H1 (cell line): ENCODE measurements at regions not wholly inside any gene's neighbourhood (a gene's known extent, or its start where the extent isn't known, plus 50 kb on each side); places are given as distances from the start of the nearest gene placed in this dataset.

ENCODE experiments used
- CTCF ChIA-PET: fragments of 300-600 bp; sonication (Branson Sonifier 250); formaldehyde crosslinking; loops from one replicate; lab custom pipeline; 2021; ENCODE audit not compliant: partially characterized antibody; lab: Charles Lee
- POLR2A ChIA-PET: fragments of 300-600 bp; sonication (Branson Sonifier 250); formaldehyde crosslinking; loops from one replicate; lab custom pipeline; 2021; ENCODE audit warnings: inconsistent platforms; ENCODE audit not compliant: partially characterized antibody; lab: Charles Lee
- DNase-seq, 2 experiments: peaks; one replicate each; pipeline versions ENCODE4 v3.0.0 to v3.0.0-alpha.2; 2010 to 2022; ENCODE audit warnings: low spot score in 2 of 2, low read depth in 1 of 2, mixed read lengths in 1 of 2
- FAIRE-seq: peaks from 2 replicates; lab custom pipeline; 2011; peaks lifted over from hg19 to GRCh38; lab: Jason Lieb, UNC
- H2AFZ ChIP-seq: 2 replicates; pipeline ENCODE4 v1.8.1; 2012; ENCODE audit warnings: low read length, inconsistent platforms
- H2AK5ac ChIP-seq: 2 replicates; pipeline ENCODE4 v1.6.1; 2013; ENCODE audit warnings: low read depth, low read length
- H2BK120ac ChIP-seq: replicated peaks from 2 replicates; pipeline ENCODE3; 2013; ENCODE audit warnings: low read depth, low read length, inconsistent platforms
- H2BK12ac ChIP-seq: 2 replicates; pipeline ENCODE4 v1.6.1; 2013; ENCODE audit warnings: low read depth, low read length
- H2BK15ac ChIP-seq: 2 replicates; pipeline ENCODE4 v1.6.1; 2013; ENCODE audit warnings: low read length
- H2BK20ac ChIP-seq: 2 replicates; pipeline ENCODE4 v1.6.1; 2013; ENCODE audit warnings: low read length
- H2BK5ac ChIP-seq: 2 replicates; pipeline ENCODE4 v1.6.1; 2013; ENCODE audit warnings: low read depth, low read length
- H3K14ac ChIP-seq: 2 replicates; pipeline ENCODE4 v1.6.1; 2013; ENCODE audit warnings: inconsistent platforms; ENCODE audit not compliant: insufficient read length
- H3K18ac ChIP-seq: 2 replicates; pipeline ENCODE4 v1.6.1; 2013; ENCODE audit warnings: low read length; ENCODE audit errors: extremely low read depth
- H3K23ac ChIP-seq: 2 replicates; pipeline ENCODE4 v1.6.1; 2013; ENCODE audit warnings: inconsistent platforms; ENCODE audit not compliant: insufficient read length
- H3K23me2 ChIP-seq: 2 replicates; pipeline ENCODE4 v1.6.1; 2013; ENCODE audit warnings: low read depth, low read length
- H3K27ac ChIP-seq: 2 replicates; pipeline ENCODE4 v1.6.1; 2011; ENCODE audit warnings: low read depth, low read length, inconsistent platforms
- H3K27me3 ChIP-seq, 4 experiments: replicated peaks in 1 of 4; 1 replicate in 1 of 4; 2 replicates in 3 of 4; pipeline versions ENCODE4 v1.6.1 to v1.8.1; 2011 to 2013; ENCODE audit warnings: low read length in 3 of 4, mild to moderate bottlenecking in 3 of 4, inconsistent platforms in 2 of 4, mixed read lengths in 2 of 4, moderate library complexity in 1 of 4; ENCODE audit not compliant: control insufficient read depth in 3 of 4, insufficient read depth in 3 of 4; ENCODE audit errors: extremely low read depth in 1 of 4
- H3K36me3 ChIP-seq, 4 experiments: 2 replicates each; pipeline versions ENCODE4 v1.6.1 to v1.8.1; 2011 to 2013; ENCODE audit warnings: mild to moderate bottlenecking in 4 of 4, low read length in 3 of 4, moderate library complexity in 2 of 4, control low read depth in 1 of 4, inconsistent platforms in 1 of 4; ENCODE audit not compliant: insufficient read depth in 4 of 4, control insufficient read depth in 2 of 4
- H3K4ac ChIP-seq: replicated peaks from 2 replicates; pipeline ENCODE3; 2013; ENCODE audit warnings: low read length, low read depth, mixed read lengths, inconsistent platforms; ENCODE audit not compliant: insufficient read length
- H3K4me1 ChIP-seq, 4 experiments: replicated peaks in 1 of 4; 1 replicate in 1 of 4; 2 replicates in 3 of 4; pipeline versions ENCODE4 v1.6.1 to v1.8.1; 2011 to 2013; ENCODE audit warnings: low read length in 3 of 4, inconsistent platforms in 2 of 4, mixed read lengths in 1 of 4; ENCODE audit not compliant: insufficient read depth in 4 of 4, control insufficient read depth in 3 of 4
- H3K4me2 ChIP-seq, 2 experiments: 2 replicates each; pipeline versions ENCODE4 v1.6.1 to v1.8.1; 2011 to 2013; ENCODE audit warnings: low read depth in 2 of 2, low read length in 2 of 2, control low read depth in 1 of 2, inconsistent platforms in 1 of 2, mild to moderate bottlenecking in 1 of 2; ENCODE audit not compliant: insufficient read depth in 1 of 2
- H3K4me3 ChIP-seq, 4 experiments: fragments of 200-600, 300-600 bp in 1 of 4; sonication (generic), shearing (Covaris generic), sonication (Bioruptor Twin) in 1 of 4; 2 replicates each; pipeline versions ENCODE4 v1.5.1 to v1.8.1; 2011 to 2016; ENCODE audit warnings: low read length in 4 of 4, low read depth in 3 of 4, control low read depth in 2 of 4, inconsistent platforms in 2 of 4, mild to moderate bottlenecking in 2 of 4, mixed read lengths in 1 of 4, moderate library complexity in 1 of 4; ENCODE audit not compliant: insufficient read depth in 2 of 4; ENCODE audit errors: extremely low read depth in 1 of 4
- H3K56ac ChIP-seq: replicated peaks from 2 replicates; pipeline ENCODE3; 2013; ENCODE audit warnings: low read depth, mild to moderate bottlenecking, mixed read lengths, low read length, inconsistent platforms; ENCODE audit not compliant: insufficient read length
- H3K79me1 ChIP-seq: 2 replicates; pipeline ENCODE4 v1.6.1; 2013; ENCODE audit warnings: low read depth, low read length, control low read depth
- H3K79me2 ChIP-seq, 2 experiments: 2 replicates each; pipeline versions ENCODE4 v1.6.1 to v1.8.1; 2012 to 2013; ENCODE audit warnings: low read length in 2 of 2, mild to moderate bottlenecking in 2 of 2, inconsistent platforms in 1 of 2; ENCODE audit not compliant: insufficient read depth in 2 of 2, control insufficient read depth in 1 of 2
- H3K9ac ChIP-seq, 4 experiments: replicated peaks in 1 of 4; 1 replicate in 1 of 4; 2 replicates in 3 of 4; pipeline versions ENCODE4 v1.6.1 to v1.8.1; 2011 to 2013; ENCODE audit warnings: low read depth in 3 of 4, low read length in 3 of 4, control low read depth in 2 of 4, mild to moderate bottlenecking in 2 of 4, moderate library complexity in 2 of 4, inconsistent platforms in 1 of 4; ENCODE audit errors: extremely low read depth in 1 of 4
- H3K9me3 ChIP-seq, 2 experiments: 2 replicates each; pipeline versions ENCODE4 v1.6.1 to v1.8.1; 2012 to 2013; ENCODE audit warnings: mild to moderate bottlenecking in 2 of 2, moderate library complexity in 2 of 2, control low read depth in 1 of 2, inconsistent platforms in 1 of 2, low read depth in 1 of 2, low read length in 1 of 2, mixed read lengths in 1 of 2; ENCODE audit not compliant: insufficient read depth in 2 of 2
- H4K20me1 ChIP-seq, 2 experiments: replicated peaks in 1 of 2; 2 replicates each; pipeline versions ENCODE3 to v1.8.1; 2011 to 2013; ENCODE audit warnings: inconsistent platforms in 2 of 2, low read length in 2 of 2, mild to moderate bottlenecking in 1 of 2; ENCODE audit not compliant: insufficient read depth in 2 of 2, control insufficient read depth in 1 of 2
- H4K5ac ChIP-seq: 2 replicates; pipeline ENCODE4 v1.6.1; 2013; ENCODE audit warnings: low read length, low read depth, mixed read lengths, inconsistent platforms; ENCODE audit not compliant: insufficient read length
- H4K8ac ChIP-seq: 2 replicates; pipeline ENCODE4 v1.8.0; 2013; ENCODE audit warnings: mild to moderate bottlenecking, moderate library complexity, low read length, inconsistent platforms; ENCODE audit not compliant: insufficient read depth; ENCODE audit errors: extremely low read depth
- H4K91ac ChIP-seq: replicated peaks from 2 replicates; pipeline ENCODE3; 2013; ENCODE audit warnings: low read length, mixed read lengths, inconsistent platforms; ENCODE audit not compliant: insufficient read length
- MAFK ChIP-seq: IDR thresholded peaks from 2 replicates; pipeline ENCODE4 v1.6.1; 2012; ENCODE audit warnings: low read depth, mild to moderate bottlenecking, improper control_type of control experiment, low read length
- POU5F1 ChIP-seq: IDR thresholded peaks from 2 replicates; pipeline ENCODE4 v1.6.1; 2011; ENCODE audit warnings: low read depth, mild to moderate bottlenecking, low read length, moderate library complexity
- WGBS, 2 experiments: shearing (Covaris generic) in 1 of 2; methylation state at CpG; one replicate each; pipeline versions ENCODE4 v1.1.6 to v1.1.7; 2013 to 2015; ENCODE audit warnings: low lambda C conversion rate in 2 of 2, mixed read lengths in 2 of 2, inconsistent platforms in 1 of 2, low coverage in 1 of 2, missing lambda C conversion rate in 1 of 2; ENCODE audit not compliant: insufficient replicate concordance in 2 of 2, insufficient coverage in 1 of 2, insufficient read length in 1 of 2; ENCODE audit errors: extremely low coverage in 1 of 2, missing lambda C conversion rate in 1 of 2; 5-methylcytosine and 5-hydroxymethylcytosine counted together

DNA sequence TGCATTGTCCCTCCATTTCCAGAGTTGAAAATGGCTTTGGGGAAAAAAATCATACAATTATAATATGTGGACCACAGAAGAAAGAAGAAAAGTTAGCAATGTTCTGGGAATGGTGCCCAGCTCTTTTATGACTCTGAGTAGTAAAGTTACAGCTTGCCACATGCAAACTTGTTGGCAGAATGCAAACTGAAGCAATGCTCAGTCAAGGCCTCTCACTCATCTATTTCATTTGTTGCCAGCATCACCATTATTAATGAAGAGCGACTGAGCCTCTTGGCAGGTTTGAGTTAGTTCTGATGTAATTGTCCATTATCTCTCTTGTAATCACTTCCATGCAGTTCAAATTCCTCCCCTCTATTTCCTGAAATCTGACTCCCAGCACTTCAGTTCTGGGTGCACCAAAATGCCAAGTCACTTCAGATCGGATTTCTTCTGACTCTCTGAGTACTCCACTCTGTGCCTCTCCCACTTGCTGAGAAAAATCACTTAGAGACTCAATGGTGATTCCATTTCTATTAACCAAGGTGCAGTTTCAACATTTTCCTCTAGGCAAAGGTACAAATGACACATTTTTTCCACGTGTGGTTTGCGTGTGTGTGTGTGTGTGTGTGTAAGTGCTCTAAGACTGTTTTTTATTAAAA is 154.4 kb upstream of the STMND1 start:
- Histone ChIP-seq H3K79me2 (no peaks in the 10 kb centered on the region), H3K9me3 (no peaks in the 10 kb centered on the region), H2AFZ (peak overlapping the region; percentile 65), H3K23me2 (no peaks in the 10 kb centered on the region), H4K20me1 (no peaks in the 10 kb centered on the region), H4K8ac (no peak overlapping the region), H4K91ac (no peak overlapping the region), H2BK15ac (no peak overlapping the region), H3K27ac (no peak overlapping the region), H2BK5ac (no peak overlapping the region), H3K56ac (no peak overlapping the region), H2BK120ac (no peak overlapping the region), H2BK12ac (no peak overlapping the region), H3K18ac (no peak overlapping the region), H3K4me1 (peaks cover 2 to 10% (median 7%) of the 10 kb centered on the region in 4 experiments; a peak in 5 of 7 replicates), H3K14ac (no peak overlapping the region), H3K9ac (peak overlapping the region in 1 of 4 experiments; percentile 21; a peak in 2 of 7 replicates), H3K4me2 (no peak overlapping the region), H4K5ac (no peak overlapping the region), H3K4me3 (no peak overlapping the region), H2AK5ac (no peak overlapping the region), H3K23ac (no peak overlapping the region), H2BK20ac (peak overlapping the region; percentile 15; the same call in 1 of the 2 replicates), H3K79me1 (no peaks in the 10 kb centered on the region), H3K36me3 (no peaks in the 10 kb centered on the region), H3K27me3 (no peaks in the 10 kb centered on the region), H3K4ac (no peak overlapping the region)
- TF ChIP-seq MAFK = peak; percentile 33; the same call in 1 of the 2 replicates
- TF ChIP-seq POU5F1 = no peak
- DNase-seq (peak in 1 of 2 experiments; percentile 13), FAIRE-seq (no peak)
- ChIA-PET CTCF (interaction anchor here (0.7 to 2.2 kb wide), 5 partner anchors 10 to 184 kb away, joined by 3 to 6 read pairs (median 4); no protein-coding TSS in a partner anchor), POLR2A (interaction anchor here (1.0 kb wide), 1 partner anchor 18 kb away, joined by 3 read pairs; no protein-coding TSS in a partner anchor)
- WGBS, 2 experiments = 60% methylated on average over 4 of the region's 4 CpGs; no CpG with 5 or more reads in 1 of the 2 experiments
